ENCODE measurements at regions not wholly inside any gene's neighbourhood (a gene's known extent, or its start where the extent isn't known, plus 50 kb on each side); places are given as distances from the start of the nearest gene placed in this dataset.
"Not testable (repeated sequence)": the region's sequence is repeated elsewhere in the genome, so short reads cannot be mapped to it uniquely, and the experiment has no call there.

- Histone ChIP-seq H3K27me3 (ENCODE audit: insufficient read depth, low read length) (no peaks in the 10 kb centered on the region), H3K4me1 (ENCODE audit: control insufficient read depth in 1 of 2, insufficient read depth in 2 of 2, low read length in 2 of 2) (no peaks in the 10 kb centered on the region), H3K36me3 (ENCODE audit: control insufficient read depth in 1 of 2, insufficient read depth in 2 of 2, low read length in 2 of 2) (no peaks in the 10 kb centered on the region), H3K9me2 (ENCODE audit: insufficient read depth) (no peaks in the 10 kb centered on the region), H3K4me3 (replicated peaks in 1 of 2; ENCODE audit: low read depth in 1 of 2, low read length in 2 of 2) (no peak overlapping the region), H3K9me3 (ENCODE audit: control insufficient read depth in 1 of 2, insufficient read depth in 1 of 2, low read depth in 1 of 2, low read length in 2 of 2) (no peaks in the 10 kb centered on the region), H3K9ac (ENCODE audit: low read length) (no peak overlapping the region), H3K4me2 (ENCODE audit: low read length) (no peak overlapping the region), H4K20me1 (ENCODE audit: insufficient read depth) (no peaks in the 10 kb centered on the region), H2AFZ (ENCODE audit: low read depth, low read length, poor library complexity, severe bottlenecking) (no peak overlapping the region), H3K27ac (ENCODE audit: low read depth, low read length) (no peak overlapping the region), H3K79me2 (ENCODE audit: insufficient read depth, low read length) (no peaks in the 10 kb centered on the region)
- DNase-seq (ENCODE audit: low read depth, low spot score), result no peak
- CTCF ChIA-PET, result no interaction called here
- no peak for TF ChIP-seq ZNF274 (IDR thresholded peaks at IDR 0.05; ENCODE audit: low read depth, low read length)
- no peak for TF ChIP-seq POLR2A (IDR thresholded peaks at IDR 0.05; ENCODE audit: borderline replicate concordance, extremely low read depth, insufficient read depth, insufficient read length)
- no peak for TF ChIP-seq TCF7L2 (IDR thresholded peaks at IDR 0.05; ENCODE audit: borderline replicate concordance, extremely low read depth, insufficient read depth, insufficient read length)
- no peak for TF ChIP-seq RAD21 (IDR thresholded peaks at IDR 0.05; ENCODE audit: low read depth)
- no peak for TF ChIP-seq EGR1 (IDR thresholded peaks at IDR 0.05; ENCODE audit: low read depth)
- no peak for TF ChIP-seq ATF3 (IDR thresholded peaks at IDR 0.05)
- TF ChIP-seq CEBPB (IDR thresholded peaks at IDR 0.05; ENCODE audit: low read depth), result no peak
- TF ChIP-seq CTCF (IDR thresholded peaks at IDR 0.05 in 2 of 3, conservative IDR thresholded peaks at IDR 0.05 in 1 of 3; ENCODE audit: borderline replicate concordance in 1 of 3, insufficient read depth in 1 of 3, low read depth in 2 of 3, low read length in 2 of 3), result no peak
- POLR2A ChIA-PET, result no interaction called here
- RAD21 ChIA-PET (ENCODE audit: low non-redundant PET in 1 of 2, low total read pairs in 2 of 2, uncharacterized antibody in 2 of 2, unreplicated experiment in 2 of 2), result no interaction called here
- ATAC-seq, result no peak
- intact Hi-C loops (cut with micrococcal nuclease), result no loop called here
- no TSS peak for BruUV-seq (replicated peaks)
Observed at GRCh38 chr4:104010722-104011121, 290.9 kb upstream of the TACR3 start.

- H3K9ac ChIP-seq (ENCODE audit: low read length); H2AFZ ChIP-seq (ENCODE audit: low read depth, low read length, poor library complexity, severe bottlenecking); H3K9me3 ChIP-seq (ENCODE audit: control insufficient read depth in 1 of 2, insufficient read depth in 1 of 2, low read depth in 1 of 2, low read length in 2 of 2); POLR2A ChIA-PET; H3K27ac ChIP-seq (ENCODE audit: low read depth, low read length); H3K4me1 ChIP-seq (ENCODE audit: control insufficient read depth in 1 of 2, insufficient read depth in 2 of 2, low read length in 2 of 2); H3K79me2 ChIP-seq (ENCODE audit: insufficient read depth, low read length); H3K9me2 ChIP-seq (ENCODE audit: insufficient read depth); CTCF ChIA-PET; BruUV-seq (replicated peaks); RAD21 ChIA-PET (ENCODE audit: low non-redundant PET in 1 of 2, low total read pairs in 2 of 2, uncharacterized antibody in 2 of 2, unreplicated experiment in 2 of 2); intact Hi-C loops (cut with micrococcal nuclease); DNase-seq (ENCODE audit: low read depth, low spot score); H3K27me3 ChIP-seq (ENCODE audit: insufficient read depth, low read length); H3K4me2 ChIP-seq (ENCODE audit: low read length); H3K4me3 ChIP-seq (replicated peaks in 1 of 2; ENCODE audit: low read depth in 1 of 2, low read length in 2 of 2); H4K20me1 ChIP-seq (ENCODE audit: insufficient read depth); H3K36me3 ChIP-seq (ENCODE audit: control insufficient read depth in 1 of 2, insufficient read depth in 2 of 2, low read length in 2 of 2); ATAC-seq: not testable (repeated sequence)
Observed at GRCh38 chr4:104002318-104002717, 282.5 kb upstream of the TACR3 start.
